Fibroblast of lung (primary cell): ENCODE measurements at regions not wholly inside any gene's neighbourhood (a gene's known extent, or its start where the extent isn't known, plus 50 kb on each side); places are given as distances from the start of the nearest gene placed in this dataset.

ENCODE experiments used
- DNase-seq, 2 donors: peaks; one replicate each; pipeline versions ENCODE4 v3.0.0 to v3.0.0-alpha.2; 2010; ENCODE audit warnings: low read depth in 2 of 2
- H2AFZ ChIP-seq: 2 replicates; pipeline ENCODE4 v1.5.1; 2012; ENCODE audit warnings: low read length, control low read depth, inconsistent platforms
- H3K27ac ChIP-seq: 2 replicates; pipeline ENCODE4 v1.5.1; 2011; ENCODE audit warnings: low read length, control low read depth; ENCODE audit not compliant: insufficient read depth
- H3K27me3 ChIP-seq: 2 replicates; pipeline ENCODE4 v1.5.1; 2011; ENCODE audit warnings: mild to moderate bottlenecking, low read length; ENCODE audit not compliant: control insufficient read depth, insufficient read depth
- H3K36me3 ChIP-seq: 2 replicates; pipeline ENCODE4 v1.5.1; 2011; ENCODE audit warnings: low read length; ENCODE audit not compliant: control insufficient read depth, insufficient read depth
- H3K4me1 ChIP-seq: 2 replicates; pipeline ENCODE4 v1.5.1; 2011; ENCODE audit warnings: low read length; ENCODE audit not compliant: control insufficient read depth, insufficient read depth; ENCODE audit errors: extremely low read depth
- H3K4me2 ChIP-seq: 2 replicates; pipeline ENCODE4 v1.5.1; 2011; ENCODE audit warnings: low read length, control low read depth; ENCODE audit not compliant: insufficient read depth; ENCODE audit errors: extremely low read depth
- H3K4me3 ChIP-seq, 4 experiments: fragments of 200-600 bp in 1 of 4; sonication (generic) in 1 of 4; replicated peaks in 1 of 4; 2 replicates each; pipeline ENCODE4 v1.5.1; 2011 to 2016; ENCODE audit warnings: low read length in 4 of 4, low read depth in 3 of 4, mild to moderate bottlenecking in 3 of 4, control low read depth in 2 of 4, inconsistent platforms in 1 of 4, mixed read lengths in 1 of 4; ENCODE audit not compliant: insufficient read depth in 1 of 4; ENCODE audit errors: control extremely low read depth in 1 of 4
- H3K79me2 ChIP-seq: 2 replicates; pipeline ENCODE4 v1.5.1; 2012; ENCODE audit warnings: mild to moderate bottlenecking, low read length, inconsistent platforms; ENCODE audit not compliant: control insufficient read depth, insufficient read depth
- H3K9ac ChIP-seq: 2 replicates; pipeline ENCODE4 v1.5.1; 2011; ENCODE audit warnings: mild to moderate bottlenecking, low read length, control low read depth; ENCODE audit not compliant: insufficient read depth
- H3K9me3 ChIP-seq: 2 replicates; pipeline ENCODE4 v1.5.1; 2012; ENCODE audit warnings: low read depth, low read length; ENCODE audit not compliant: control insufficient read depth, insufficient read depth
- H4K20me1 ChIP-seq: 2 replicates; pipeline ENCODE4 v1.5.1; 2011; ENCODE audit warnings: low read length; ENCODE audit not compliant: control insufficient read depth, insufficient read depth; ENCODE audit errors: extremely low read depth
- CTCF ChIP-seq, 2 donors: IDR thresholded peaks in 1 of 2; conservative IDR thresholded peaks in 1 of 2; 1 replicate in 1 of 2; 2 replicates in 1 of 2; pipeline ENCODE4 v1.5.1; 2011 to 2012; ENCODE audit warnings: low read length in 2 of 2, control low read depth in 1 of 2, inconsistent platforms in 1 of 2, low read depth in 1 of 2, mild to moderate bottlenecking in 1 of 2
- EZH2 ChIP-seq: IDR thresholded peaks from 2 replicates; pipeline ENCODE4 v1.5.1; 2012; ENCODE audit warnings: low read length, control low read depth, mild to moderate bottlenecking; ENCODE audit errors: missing control alignments

GRCh38 chr1:105655032-105655431 lies 1401.4 kb upstream of the PRMT6 start:
- Histone ChIP-seq H3K27ac (no peak overlapping the region), H3K27me3 (no peaks in the 10 kb centered on the region), H4K20me1 (no peaks in the 10 kb centered on the region), H3K36me3 (no peaks in the 10 kb centered on the region), H3K79me2 (no peaks in the 10 kb centered on the region), H3K9ac (no peak overlapping the region), H3K4me2 (no peak overlapping the region), H3K9me3 (no peaks in the 10 kb centered on the region), H2AFZ (no peak overlapping the region), H3K4me3 (no peak overlapping the region), H3K4me1 (no peaks in the 10 kb centered on the region)
- no peak for TF ChIP-seq CTCF (conservative IDR thresholded peaks at IDR 0.05 in 1 of 2, IDR thresholded peaks at IDR 0.05 in 1 of 2; ENCODE audit: low read depth in 1 of 2, low read length in 2 of 2)
- no peak for TF ChIP-seq EZH2
- DNase-seq, result no peak

- no peaks in the 10 kb centered on the region for H3K9me3 ChIP-seq
- H4K20me1 ChIP-seq, result no peaks in the 10 kb centered on the region
- H3K27ac ChIP-seq, result no peak overlapping the region
- no peaks in the 10 kb centered on the region for H3K27me3 ChIP-seq
- TF ChIP-seq CTCF (conservative IDR thresholded peaks at IDR 0.05 in 1 of 2, IDR thresholded peaks at IDR 0.05 in 1 of 2; ENCODE audit: low read depth in 1 of 2, low read length in 2 of 2) (no peak), EZH2 (no peak)
- H3K4me1 ChIP-seq, result no peaks in the 10 kb centered on the region
- no peak overlapping the region for H3K4me2 ChIP-seq
- no peak overlapping the region for H2AFZ ChIP-seq
- no peaks in the 10 kb centered on the region for H3K79me2 ChIP-seq
- H3K36me3 ChIP-seq, result no peaks in the 10 kb centered on the region
- H3K9ac ChIP-seq, result no peak overlapping the region
- DNase-seq, result no peak
- no peak overlapping the region for H3K4me3 ChIP-seq
These were observed 1392.0 kb upstream of the PRMT6 start for GRCh38 chr1:105664495-105664894.

GRCh38 chr1:105678334-105678733 lies 1378.1 kb upstream of the PRMT6 start:
- TF ChIP-seq CTCF (conservative IDR thresholded peaks at IDR 0.05 in 1 of 2, IDR thresholded peaks at IDR 0.05 in 1 of 2; ENCODE audit: low read depth in 1 of 2, low read length in 2 of 2) (no peak), EZH2 (no peak)
- Histone ChIP-seq H3K27me3 (no peaks in the 10 kb centered on the region), H3K4me1 (no peaks in the 10 kb centered on the region), H3K9ac (no peak overlapping the region), H2AFZ (no peak overlapping the region), H3K4me3 (no peak overlapping the region), H3K36me3 (no peaks in the 10 kb centered on the region), H3K79me2 (no peaks in the 10 kb centered on the region), H3K27ac (no peak overlapping the region), H3K4me2 (no peak overlapping the region), H4K20me1 (no peaks in the 10 kb centered on the region), H3K9me3 (no peaks in the 10 kb centered on the region)
- DNase-seq, result no peak
